Small intestine (tissue), 7 donors: ENCODE measurements at regions not wholly inside any gene's neighbourhood (a gene's known extent, or its start where the extent isn't known, plus 50 kb on each side); places are given as distances from the start of the nearest gene placed in this dataset.

Experiments used
- DNase-seq, 2 donors: peaks; one replicate each; pipeline versions ENCODE4 v3.0.0 to v3.0.0-alpha.2; 2013
- FAIRE-seq: peaks from 2 replicates; lab custom pipeline; 2012; peaks lifted over from hg19 to GRCh38; lab: Jason Lieb, UNC
- H3K27ac ChIP-seq, 3 donors: one replicate each; pipeline ENCODE4 v1.5.1; 2013; ENCODE audit warnings: low read length in 2 of 3, mild to moderate bottlenecking in 2 of 3, control low read depth in 1 of 3, inconsistent platforms in 1 of 3, low read depth in 1 of 3, moderate library complexity in 1 of 3
- H3K27me3 ChIP-seq, 3 donors: one replicate each; pipeline ENCODE4 v1.6.1; 2013; ENCODE audit warnings: low read length in 3 of 3, inconsistent platforms in 1 of 3; ENCODE audit not compliant: control insufficient read depth in 3 of 3, insufficient read depth in 3 of 3
- H3K36me3 ChIP-seq, 3 donors: one replicate each; pipeline ENCODE4 v1.6.1; 2013; ENCODE audit warnings: low read length in 3 of 3, inconsistent platforms in 1 of 3, low read depth in 1 of 3, mild to moderate bottlenecking in 1 of 3, moderate library complexity in 1 of 3; ENCODE audit not compliant: control insufficient read depth in 3 of 3, insufficient read depth in 2 of 3
- H3K4me1 ChIP-seq, 3 donors: one replicate each; pipeline ENCODE4 v1.6.1; 2013; ENCODE audit warnings: low read length in 2 of 3, inconsistent platforms in 1 of 3, low read depth in 1 of 3, mild to moderate bottlenecking in 1 of 3, moderate library complexity in 1 of 3; ENCODE audit not compliant: control insufficient read depth in 3 of 3, insufficient read depth in 2 of 3
- H3K4me3 ChIP-seq, 3 donors: one replicate each; pipeline ENCODE4 v1.5.1; 2013; ENCODE audit warnings: low read length in 3 of 3, control low read depth in 1 of 3, inconsistent platforms in 1 of 3, low read depth in 1 of 3, mild to moderate bottlenecking in 1 of 3, moderate library complexity in 1 of 3
- H3K9me3 ChIP-seq, 2 donors: one replicate each; pipeline ENCODE4 v1.6.1; 2013; ENCODE audit warnings: low read depth in 1 of 2, low read length in 1 of 2; ENCODE audit not compliant: control insufficient read depth in 2 of 2, insufficient read depth in 1 of 2
- WGBS, 3 donors: extraction: QIAGEN DNeasy Blood & Tissue Kit; methylation state at CpG; one replicate each; pipeline ENCODE4 v1.1.7; 2013; 5-methylcytosine and 5-hydroxymethylcytosine counted together
- donor health status: healthy with polysubstance abuse.
- donor health status: control.
- donor health status: control.
- donor health status: Bipolar disorder and iron deficiency.
- donor health status: healthy.

- H3K36me3 ChIP-seq, result no peaks in the 10 kb centered on the region
- H3K9me3 ChIP-seq, result no peaks in the 10 kb centered on the region
- peaks cover 0 to 4% (median 0%) of the 10 kb centered on the region in 3 donors for H3K4me1 ChIP-seq
- WGBS, 3 donors, result 66 to 73% (median 71%) methylated on average over 3 of the region's 3 CpGs
- DNase-seq (no peak), FAIRE-seq (no peak)
- H3K27ac ChIP-seq, result no peak overlapping the region
- no peak overlapping the region for H3K4me3 ChIP-seq
- H3K27me3 ChIP-seq, result no peaks in the 10 kb centered on the region
Measured at GRCh38 chr16:52386694-52387093, 160.2 kb downstream of the TOX3 start.

GRCh38 chr16:52384378-52384777 is 162.6 kb downstream of the TOX3 start:
- Histone ChIP-seq H3K36me3 (no peaks in the 10 kb centered on the region), H3K27me3 (no peaks in the 10 kb centered on the region), H3K4me3 (no peak overlapping the region), H3K9me3 (no peaks in the 10 kb centered on the region), H3K27ac (no peak overlapping the region), H3K4me1 (peaks cover 0 to 4% (median 0%) of the 10 kb centered on the region in 3 donors)
- 93 to 96% (median 93%) methylated on average over 2 of the region's 2 CpGs for WGBS, 3 donors
- FAIRE-seq (no peak), DNase-seq (no peak)

- Histone ChIP-seq H3K36me3 (no peaks in the 10 kb centered on the region), H3K4me3 (no peak overlapping the region), H3K4me1 (peaks cover 0 to 4% (median 0%) of the 10 kb centered on the region in 3 donors), H3K27ac (no peak overlapping the region), H3K27me3 (no peaks in the 10 kb centered on the region), H3K9me3 (no peaks in the 10 kb centered on the region)
- DNase-seq (no peak), FAIRE-seq (no peak)
- 19 to 43% (median 24%) methylated on average over 3 of the region's 3 CpGs for WGBS, 3 donors
Measured at GRCh38 chr16:52383640-52384292, 163.2 kb downstream of the TOX3 start.

- H3K36me3 ChIP-seq, result no peaks in the 10 kb centered on the region
- no peak overlapping the region for H3K4me3 ChIP-seq
- FAIRE-seq (no peak), DNase-seq (no peak)
- H3K27ac ChIP-seq, result no peak overlapping the region
- 53 to 78% (median 63%) methylated on average over 3 of the region's 3 CpGs for WGBS, 3 donors
- H3K4me1 ChIP-seq, result peaks cover 0 to 4% (median 0%) of the 10 kb centered on the region in 3 donors
- no peaks in the 10 kb centered on the region for H3K27me3 ChIP-seq
- no peaks in the 10 kb centered on the region for H3K9me3 ChIP-seq
Measured at GRCh38 chr16:52383119-52383518, 163.8 kb downstream of the TOX3 start.

GRCh38 chr16:52379551-52379950 is 167.4 kb downstream of the TOX3 start:
- H3K27ac ChIP-seq, result no peak overlapping the region
- 88 to 100% (median 96%) methylated on average over 1 of the region's 1 CpG for WGBS, 3 donors
- H3K9me3 ChIP-seq, result no peaks in the 10 kb centered on the region
- H3K36me3 ChIP-seq, result no peaks in the 10 kb centered on the region
- FAIRE-seq (no peak), DNase-seq (no peak)
- peaks cover 0 to 4% (median 0%) of the 10 kb centered on the region in 3 donors for H3K4me1 ChIP-seq
- no peaks in the 10 kb centered on the region for H3K27me3 ChIP-seq
- no peak overlapping the region for H3K4me3 ChIP-seq

GRCh38 chr16:52376676-52377280 is 170.2 kb downstream of the TOX3 start:
- 66 to 89% (median 85%) methylated on average over 9 of the region's 9 CpGs for WGBS, 3 donors
- Histone ChIP-seq H3K27me3 (no peaks in the 10 kb centered on the region), H3K27ac (no peak overlapping the region), H3K9me3 (peaks cover 0 to 6% of the 10 kb centered on the region in 2 donors), H3K4me1 (peaks cover 0 to 4% (median 0%) of the 10 kb centered on the region in 3 donors), H3K4me3 (no peak overlapping the region), H3K36me3 (no peaks in the 10 kb centered on the region)
- DNase-seq (no peak), FAIRE-seq (no peak)

GRCh38 chr16:52372313-52372712 is 174.6 kb downstream of the TOX3 start:
- H3K27ac ChIP-seq, result peak overlapping the region in 1 of 3 donors; percentile 27
- no peak overlapping the region for H3K4me3 ChIP-seq
- peak; percentile 8 to 20 for DNase-seq
- peaks cover 0 to 6% of the 10 kb centered on the region in 2 donors for H3K9me3 ChIP-seq
- no peaks in the 10 kb centered on the region for H3K27me3 ChIP-seq
- H3K4me1 ChIP-seq, result peaks cover 0 to 7% (median 1%) of the 10 kb centered on the region in 3 donors
- FAIRE-seq, result no peak
- H3K36me3 ChIP-seq, result no peaks in the 10 kb centered on the region

GRCh38 chr16:52368859-52369258 is 178.1 kb downstream of the TOX3 start:
- FAIRE-seq, result no peak
- WGBS, 3 donors, result 6 to 46% (median 26%) methylated on average over 4 of the region's 4 CpGs

More at GRCh38 chr16:52368859-52369258, 178.1 kb downstream of the TOX3 start:
- no peaks in the 10 kb centered on the region for H3K36me3 ChIP-seq
- no peak overlapping the region for H3K4me3 ChIP-seq
- no peaks in the 10 kb centered on the region for H3K27me3 ChIP-seq
- H3K4me1 ChIP-seq, result peaks cover 0 to 7% (median 1%) of the 10 kb centered on the region in 3 donors
- DNase-seq, result peak; percentile 87 to 96
- peaks cover 0 to 6% of the 10 kb centered on the region in 2 donors for H3K9me3 ChIP-seq
- peak overlapping the region in 1 of 3 donors; percentile 68 for H3K27ac ChIP-seq
